ENCODE measurements at regions not wholly inside any gene's neighbourhood (a gene's known extent, or its start where the extent isn't known, plus 50 kb on each side); places are given as distances from the start of the nearest gene placed in this dataset.

DNA sequence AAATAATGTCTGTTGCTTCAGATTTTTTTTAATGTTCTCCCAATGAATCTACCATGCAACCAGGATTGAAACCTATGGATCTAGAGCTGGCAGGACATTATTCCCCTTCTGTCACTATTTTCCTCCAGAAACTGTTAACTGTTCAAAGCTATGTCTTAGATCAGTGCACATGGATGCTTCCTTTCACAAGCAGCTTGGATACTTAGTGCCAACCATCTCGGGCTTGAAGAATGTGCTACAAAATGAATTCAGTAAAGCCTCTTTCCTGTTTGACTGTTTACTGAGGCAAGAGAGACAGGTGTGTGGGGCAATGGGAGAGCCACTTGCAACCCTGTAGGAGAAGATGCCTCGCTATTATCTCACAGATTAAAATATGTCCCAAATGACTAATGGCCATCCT, 774.8 kb downstream of the KCTD16 start:
- DNase-seq, result no peak

DNA sequence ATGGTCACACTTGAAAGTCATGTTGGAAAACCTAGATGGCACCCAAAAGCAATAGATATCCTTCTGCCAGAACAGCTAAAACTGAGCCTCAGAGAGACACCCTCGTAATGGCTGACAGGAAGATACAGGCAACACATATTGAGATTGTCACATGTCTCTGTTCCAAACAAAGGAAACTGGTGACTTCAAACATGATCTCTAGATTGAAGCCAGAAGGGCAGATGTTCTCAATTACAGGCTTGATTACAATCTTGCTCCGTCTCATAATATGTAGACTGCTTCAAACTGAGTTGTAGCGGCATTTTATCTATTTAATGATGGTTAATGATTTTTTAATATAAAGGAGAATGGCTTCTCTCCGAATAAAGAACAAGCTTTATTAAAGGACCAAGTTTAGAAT, 774.3 kb downstream of the KCTD16 start:
- DNase-seq, result no peak

- DNase-seq, result no peak
Measured at GRCh38 chr5:144941004-144941403, 770.3 kb downstream of the KCTD16 start.

- DNase-seq, result no peak
Measured at GRCh38 chr5:144918371-144918770, 747.7 kb downstream of the KCTD16 start.

- DNase-seq, result no peak
Measured at GRCh38 chr5:144915452-144915851, 744.8 kb downstream of the KCTD16 start.

DNA sequence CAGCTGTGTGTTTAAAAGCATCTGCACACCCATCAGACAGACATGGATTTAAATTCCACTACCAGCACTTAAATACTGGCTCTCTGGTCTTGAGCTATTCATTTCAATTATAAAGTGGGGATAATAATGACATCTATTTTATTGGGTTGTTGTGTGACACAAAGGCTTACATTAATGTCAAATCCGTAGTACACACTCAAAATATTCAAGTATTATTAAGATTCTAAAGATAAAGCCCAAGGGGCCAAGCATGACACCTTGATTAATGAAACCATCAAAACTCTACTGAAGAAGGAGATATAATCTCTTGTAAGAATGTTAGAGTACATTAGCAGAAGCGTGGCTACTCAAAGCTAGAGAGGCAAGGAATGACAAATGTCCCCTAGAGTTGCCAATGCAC, 743.0 kb downstream of the KCTD16 start:
- no peak for DNase-seq

DNA sequence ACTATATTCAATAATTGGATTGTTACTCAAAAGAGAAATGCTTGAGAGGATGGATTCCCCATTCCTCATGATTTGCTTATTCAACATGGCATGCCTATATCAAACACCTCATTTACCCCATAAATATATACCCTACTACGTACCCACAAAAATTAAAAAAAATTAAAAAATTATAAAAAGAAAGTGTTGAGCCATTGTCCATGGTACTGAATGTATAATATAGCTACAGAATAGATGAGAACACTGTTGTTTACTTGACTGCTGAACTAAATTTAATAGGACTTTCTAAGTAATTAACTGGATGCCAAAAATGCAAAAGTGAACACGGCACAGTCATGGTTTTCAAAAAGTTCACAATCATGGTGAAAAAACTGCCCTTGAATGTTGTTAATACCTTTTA, 725.8 kb downstream of the KCTD16 start:
- DNase-seq, result no peak

DNA sequence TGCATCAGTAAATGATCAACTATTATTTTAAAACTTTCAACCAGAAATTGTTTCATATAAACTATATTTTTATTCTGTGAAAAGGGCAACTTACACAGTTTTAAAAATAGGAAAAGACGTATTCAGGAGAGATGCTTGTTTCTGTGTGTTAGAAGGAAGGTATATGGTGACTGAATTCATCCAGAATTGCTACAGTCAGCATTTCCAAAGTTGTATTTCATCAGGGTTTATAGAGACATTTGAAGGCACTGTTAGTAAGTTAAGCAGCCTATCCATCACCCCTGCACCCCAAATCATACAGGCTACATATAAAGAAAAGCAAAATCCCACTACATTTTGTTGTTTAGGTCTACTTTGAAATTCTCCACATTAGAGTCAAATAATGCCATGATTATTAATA, 716.0 kb downstream of the KCTD16 start:
- no peak for DNase-seq

- DNase-seq, result no peak
Measured at GRCh38 chr5:144882739-144883283, 712.1 kb downstream of the KCTD16 start.

GRCh38 chr5:144880513-144880912, 709.8 kb downstream of the KCTD16 start:
- DNase-seq, result no peak

GRCh38 chr5:144876990-144877389, 706.3 kb downstream of the KCTD16 start:
- no peak for DNase-seq

- no peak for DNase-seq
Measured at GRCh38 chr5:144873076-144873475, 702.4 kb downstream of the KCTD16 start.

DNA sequence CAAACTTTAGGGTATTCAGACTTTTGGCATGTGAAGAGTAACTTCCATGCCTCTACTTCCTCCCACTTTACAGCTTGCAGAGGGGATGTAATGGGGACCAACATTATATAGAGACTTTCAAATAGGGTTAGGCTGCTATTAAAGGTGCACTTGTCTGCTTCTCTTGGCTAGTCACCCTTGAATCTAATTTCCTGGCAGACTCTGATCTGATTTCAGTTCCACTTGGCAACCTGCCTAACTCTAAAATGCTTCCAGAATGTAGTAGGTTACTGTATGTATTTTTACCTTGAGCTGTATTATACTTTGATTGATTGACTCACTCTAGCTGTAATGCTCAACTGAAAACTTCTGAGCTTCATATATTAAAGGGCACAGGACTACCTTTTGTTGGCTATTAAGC, 693.4 kb downstream of the KCTD16 start:
- peak; percentile 4 for DNase-seq

GRCh38 chr5:144857454-144857853, 686.8 kb downstream of the KCTD16 start:
- DNase-seq, result no peak

- DNase-seq, result no peak
Measured at GRCh38 chr5:144844086-144844485, 673.4 kb downstream of the KCTD16 start.

- no peak for DNase-seq
Measured at GRCh38 chr5:144832416-144832815, 661.7 kb downstream of the KCTD16 start.

DNA sequence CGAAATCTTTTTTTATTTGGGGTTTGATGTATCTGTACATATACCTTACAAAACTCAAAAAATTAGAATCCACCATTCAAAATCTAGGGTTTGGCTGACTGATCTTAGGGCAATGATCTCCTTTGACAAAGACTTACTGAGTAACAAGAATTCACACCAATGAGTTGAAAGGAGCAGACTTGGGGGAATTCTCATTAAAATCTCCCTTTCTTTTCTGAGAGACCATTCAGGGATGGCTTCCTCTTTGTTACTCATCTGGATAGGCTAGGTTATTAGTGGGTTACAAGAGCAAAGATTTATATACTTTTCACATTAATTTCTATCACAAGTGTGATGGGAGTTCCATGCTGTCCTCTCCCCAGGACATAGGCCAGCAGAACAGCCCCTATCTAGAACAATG, 661.0 kb downstream of the KCTD16 start:
- DNase-seq, result no peak

- DNase-seq, result no peak
Measured at GRCh38 chr5:144822503-144822902, 651.8 kb downstream of the KCTD16 start.

- no peak for DNase-seq
Measured at GRCh38 chr5:144820278-144820677, 649.6 kb downstream of the KCTD16 start.

GRCh38 chr5:144815131-144815530, 644.5 kb downstream of the KCTD16 start:
- no peak for DNase-seq

DNA sequence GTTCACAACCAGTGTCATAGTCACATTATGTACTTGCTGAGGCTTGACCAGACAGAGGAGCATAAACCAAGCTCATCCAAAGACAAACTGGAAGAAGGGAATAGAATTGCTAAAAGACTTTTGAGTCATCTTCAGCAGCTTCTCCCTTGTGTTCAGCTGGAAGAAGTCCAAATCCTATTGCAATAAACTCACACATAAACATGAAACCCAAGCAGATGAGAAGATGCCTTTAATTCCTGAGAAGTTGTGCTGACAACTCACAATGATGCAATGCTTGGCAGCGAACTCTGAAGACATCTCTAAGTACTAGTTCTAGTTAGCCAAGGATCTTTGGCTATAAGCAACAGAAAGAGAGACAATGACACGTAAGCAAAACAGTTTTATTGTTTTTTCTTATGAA, 642.1 kb downstream of the KCTD16 start:
- DNase-seq, result no peak

GRCh38 chr5:144800169-144800568, 629.5 kb downstream of the KCTD16 start:
- DNase-seq, result no peak

- no peak for DNase-seq
Measured at GRCh38 chr5:144798595-144798994, 627.9 kb downstream of the KCTD16 start.

DNA sequence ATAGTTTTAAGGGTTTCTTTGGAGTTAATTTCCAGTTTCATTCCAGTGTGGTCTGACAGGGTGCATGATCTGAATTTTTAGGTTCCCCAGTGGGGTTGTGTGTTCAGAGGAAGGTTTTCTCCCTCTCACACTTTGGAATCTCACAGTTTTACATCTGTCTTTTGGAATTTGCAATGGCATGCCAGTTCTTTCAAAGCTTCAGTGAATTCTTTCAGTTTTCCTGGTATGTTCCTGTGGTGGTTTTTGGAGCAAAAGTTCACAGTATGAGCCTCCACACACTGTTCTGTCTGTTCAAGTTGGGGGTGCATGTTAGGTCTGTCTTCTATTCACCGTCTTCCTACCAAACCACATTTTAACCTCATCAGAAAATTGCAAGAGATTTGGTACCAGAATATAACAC, 624.2 kb downstream of the KCTD16 start:
- DNase-seq, result no peak

- no peak for DNase-seq
Measured at GRCh38 chr5:144788556-144788955, 617.9 kb downstream of the KCTD16 start.

Data from right kidney (tissue), 1 donor.